Upper lobe of left lung (tissue), 6 donors: ENCODE measurements at regions not wholly inside any gene's neighbourhood (a gene's known extent, or its start where the extent isn't known, plus 50 kb on each side); places are given as distances from the start of the nearest gene placed in this dataset.

Experiments used
- ATAC-seq, 2 donors: fragments of 200-7000 bp; cut with Tn5 transposase; one replicate each; pipeline ENCODE4 v1.9.1; 2022; ENCODE audit warnings: mild to moderate bottlenecking in 2 of 2, moderate library complexity in 2 of 2; ENCODE audit not compliant: low FRiP score in 2 of 2
- DNase-seq, 2 donors: peaks; one replicate each; pipeline ENCODE4 v3.0.0-alpha.2; 2019 to 2020
- H3K27ac ChIP-seq, 4 donors: fragments of 200-600 bp; sonication (generic); one replicate each; pipeline ENCODE4 v1.5.1; 2016 to 2019
- H3K27me3 ChIP-seq, 4 donors: fragments of 200-600 bp; sonication (generic); one replicate each; pipeline ENCODE4 v1.5.1; 2017 to 2019
- H3K36me3 ChIP-seq, 4 donors: fragments of 200-600 bp; sonication (generic); one replicate each; pipeline ENCODE4 v1.5.1; 2016 to 2019
- H3K4me1 ChIP-seq, 4 donors: fragments of 200-600 bp; sonication (generic); one replicate each; pipeline ENCODE4 v1.5.1; 2018 to 2019
- H3K4me3 ChIP-seq, 4 donors: fragments of 200-600 bp; sonication (generic); one replicate each; pipeline ENCODE4 v1.5.1; 2017 to 2019; ENCODE audit warnings: mild to moderate bottlenecking in 2 of 4, moderate library complexity in 1 of 4
- H3K9me3 ChIP-seq, 4 donors: fragments of 200-600 bp; sonication (generic); one replicate each; pipeline ENCODE4 v1.5.1; 2018 to 2019
- EP300 ChIP-seq, 4 donors: sonication (generic); formaldehyde crosslinking; IDR thresholded peaks; one replicate each; pipeline ENCODE4 v1.5.1; 2017; ENCODE audit warnings: antibody characterized with exemption in 4 of 4, control low read depth in 2 of 4
- POLR2A ChIP-seq, 4 donors: fragments of 450-650 bp; IDR thresholded peaks; one replicate each; pipeline ENCODE4 v1.5.1; 2016 to 2017; ENCODE audit warnings: antibody characterized with exemption in 4 of 4, mild to moderate bottlenecking in 2 of 4
- POLR2AphosphoS5 ChIP-seq, 2 donors: sonication (generic); formaldehyde crosslinking; IDR thresholded peaks; one replicate each; pipeline ENCODE4 v1.5.1; 2017; ENCODE audit warnings: antibody characterized with exemption in 2 of 2
- WGBS, 2 donors: methylation state at CpG; one replicate each; pipeline ENCODE4 v1.1.5; 2017 to 2018; 5-methylcytosine and 5-hydroxymethylcytosine counted together
- TF ChIP-seq, protein P1 (sequence below), 6 experiments: fragments of 450-650 bp in 4 of 6; fragments of 200-600 bp in 2 of 6; sonication (generic) in 2 of 6; IDR thresholded peaks; one replicate each; pipeline ENCODE4 v1.5.1; 2016 to 2019; ENCODE audit warnings: antibody characterized with exemption in 6 of 6
- donor health status: DM: no; HTN: no; CAD: no; lungs with moderate emphysema.
- donor health status: DM: no; HTN: yes; CAD: no; lungs with severe emphysema.

DNA sequence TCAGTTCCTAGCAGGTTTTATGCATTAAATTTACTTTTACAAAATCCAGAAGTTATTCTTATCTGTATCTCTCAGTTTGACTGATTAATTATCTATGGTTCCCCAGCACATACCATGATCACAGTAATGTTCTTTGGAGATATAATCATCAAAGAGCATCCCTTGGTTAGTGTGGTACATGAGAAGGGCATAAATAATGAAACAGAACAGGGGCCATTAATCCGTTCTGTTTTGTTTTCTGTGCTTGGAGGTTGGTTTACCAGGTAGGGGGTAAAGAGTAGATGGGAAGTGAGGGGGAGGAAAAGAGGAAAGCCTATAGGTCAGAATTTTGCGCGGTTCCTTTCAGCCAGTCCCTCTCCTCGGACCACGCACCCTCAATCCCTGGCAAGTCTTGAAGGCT, 718.7 kb upstream of the TENM3 start:
- 82 to 83% methylated on average over 5 of the region's 5 CpGs for WGBS, 2 donors
- no peaks in the 10 kb centered on the region for H3K27me3 ChIP-seq
- ATAC-seq (no peak), DNase-seq (no peak)
- TF ChIP-seq POLR2A (IDR thresholded peaks at IDR 0.05) (no peak), POLR2AphosphoS5 (IDR thresholded peaks at IDR 0.05) (no peak), EP300 (IDR thresholded peaks at IDR 0.05) (no peak)
- TF ChIP-seq, protein P1, sequence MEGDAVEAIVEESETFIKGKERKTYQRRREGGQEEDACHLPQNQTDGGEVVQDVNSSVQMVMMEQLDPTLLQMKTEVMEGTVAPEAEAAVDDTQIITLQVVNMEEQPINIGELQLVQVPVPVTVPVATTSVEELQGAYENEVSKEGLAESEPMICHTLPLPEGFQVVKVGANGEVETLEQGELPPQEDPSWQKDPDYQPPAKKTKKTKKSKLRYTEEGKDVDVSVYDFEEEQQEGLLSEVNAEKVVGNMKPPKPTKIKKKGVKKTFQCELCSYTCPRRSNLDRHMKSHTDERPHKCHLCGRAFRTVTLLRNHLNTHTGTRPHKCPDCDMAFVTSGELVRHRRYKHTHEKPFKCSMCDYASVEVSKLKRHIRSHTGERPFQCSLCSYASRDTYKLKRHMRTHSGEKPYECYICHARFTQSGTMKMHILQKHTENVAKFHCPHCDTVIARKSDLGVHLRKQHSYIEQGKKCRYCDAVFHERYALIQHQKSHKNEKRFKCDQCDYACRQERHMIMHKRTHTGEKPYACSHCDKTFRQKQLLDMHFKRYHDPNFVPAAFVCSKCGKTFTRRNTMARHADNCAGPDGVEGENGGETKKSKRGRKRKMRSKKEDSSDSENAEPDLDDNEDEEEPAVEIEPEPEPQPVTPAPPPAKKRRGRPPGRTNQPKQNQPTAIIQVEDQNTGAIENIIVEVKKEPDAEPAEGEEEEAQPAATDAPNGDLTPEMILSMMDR (IDR thresholded peaks at IDR 0.05) = no peak
- no peaks in the 10 kb centered on the region for H3K4me1 ChIP-seq
- H3K9me3 ChIP-seq = no peaks in the 10 kb centered on the region
- no peaks in the 10 kb centered on the region for H3K36me3 ChIP-seq
- H3K4me3 ChIP-seq = no peak overlapping the region
- no peak overlapping the region for H3K27ac ChIP-seq

DNA sequence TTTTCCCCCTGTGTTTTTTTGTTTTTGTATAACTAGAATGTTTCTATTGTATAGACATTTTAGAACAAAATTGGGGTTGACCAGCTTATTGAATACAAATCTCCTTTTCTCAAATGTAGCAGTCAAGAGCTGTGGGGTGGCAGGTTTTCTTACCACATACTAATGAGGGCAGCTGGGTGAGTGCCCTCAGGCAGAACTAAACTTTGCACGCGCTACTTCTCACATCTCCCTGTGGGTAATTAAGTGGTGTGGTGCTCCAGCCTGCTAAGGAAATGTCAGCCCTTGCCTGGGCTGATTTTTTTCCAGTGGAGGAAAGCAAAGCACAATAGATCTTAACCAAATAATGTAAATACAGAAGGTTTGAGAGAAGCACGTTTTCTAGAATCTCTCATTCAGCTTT, 717.6 kb upstream of the TENM3 start:
- no peaks in the 10 kb centered on the region for H3K27me3 ChIP-seq
- no peak overlapping the region for H3K27ac ChIP-seq
- TF ChIP-seq, protein P1 (IDR thresholded peaks at IDR 0.05) = no peak
- TF ChIP-seq POLR2AphosphoS5 (IDR thresholded peaks at IDR 0.05) (no peak), POLR2A (IDR thresholded peaks at IDR 0.05) (no peak), EP300 (IDR thresholded peaks at IDR 0.05) (no peak)
- H3K9me3 ChIP-seq = no peaks in the 10 kb centered on the region
- no peak overlapping the region for H3K4me3 ChIP-seq
- ATAC-seq (no peak), DNase-seq (no peak)
- no peaks in the 10 kb centered on the region for H3K36me3 ChIP-seq
- 24 to 29% methylated on average over 3 of the region's 3 CpGs for WGBS, 2 donors
- H3K4me1 ChIP-seq = no peaks in the 10 kb centered on the region

DNA sequence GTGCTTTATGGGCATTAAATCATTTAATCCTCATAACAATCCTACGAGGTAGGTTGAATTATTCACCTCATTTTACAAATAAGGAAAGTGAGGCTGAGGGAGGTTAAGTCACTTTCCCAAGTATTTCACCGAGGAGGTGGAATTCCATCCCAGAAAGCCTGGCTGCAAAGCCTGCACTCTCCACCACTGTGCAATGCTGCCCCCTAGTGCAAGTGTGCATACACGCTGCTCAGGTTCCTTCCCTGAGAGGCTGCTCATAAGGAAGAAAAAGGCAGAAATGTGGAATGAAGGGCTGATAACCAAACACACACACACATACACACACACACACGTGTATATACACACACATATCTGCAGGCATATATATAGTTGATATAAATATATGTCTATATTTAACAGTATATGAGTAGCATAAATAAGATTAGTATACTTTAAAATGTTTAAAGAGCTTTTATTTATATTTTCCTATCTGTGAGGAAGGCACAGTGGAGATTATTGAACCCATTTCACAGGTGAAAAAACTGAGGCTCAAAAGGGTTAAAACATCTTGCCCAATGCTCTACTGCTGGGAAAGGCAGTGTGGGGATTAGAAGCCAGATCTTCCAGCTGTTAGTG, 714.5 kb upstream of the TENM3 start:
- no peak for TF ChIP-seq POLR2AphosphoS5 (IDR thresholded peaks at IDR 0.05)
- no peak for TF ChIP-seq POLR2A (IDR thresholded peaks at IDR 0.05)
- TF ChIP-seq, protein P1 (IDR thresholded peaks at IDR 0.05) = peak; percentile 24 to 74 (median 48)
- no peaks in the 10 kb centered on the region for H3K9me3 ChIP-seq
- no peaks in the 10 kb centered on the region for H3K36me3 ChIP-seq
- no peaks in the 10 kb centered on the region for H3K27me3 ChIP-seq
- 4 to 5% methylated on average over 4 of the region's 4 CpGs for WGBS, 2 donors
- H3K4me1 ChIP-seq = no peaks in the 10 kb centered on the region
- H3K27ac ChIP-seq = no peak overlapping the region
- ATAC-seq = peak; percentile 81 to 88
- DNase-seq = peak in 1 of 2 donors; percentile 51
- no peak overlapping the region for H3K4me3 ChIP-seq

DNA sequence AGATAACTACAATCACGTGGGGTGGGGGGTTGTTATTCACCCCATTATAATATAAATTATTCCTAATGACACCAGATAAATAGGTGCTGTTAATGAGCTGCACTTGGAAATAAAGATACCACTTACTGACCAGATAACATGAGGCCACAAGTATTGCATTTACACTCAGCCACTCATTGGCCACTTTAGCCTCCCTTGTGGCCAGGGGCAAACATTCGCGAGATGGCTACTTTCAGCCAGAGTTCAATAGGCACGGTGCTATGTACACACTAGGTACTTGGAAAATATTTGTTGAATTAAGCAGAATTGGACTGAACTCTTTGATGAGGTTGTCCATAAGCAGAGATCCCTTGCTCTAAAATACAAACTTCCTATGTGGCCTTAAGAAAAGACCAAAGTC, 713.7 kb upstream of the TENM3 start:
- TF ChIP-seq EP300 (IDR thresholded peaks at IDR 0.05) (no peak), POLR2A (IDR thresholded peaks at IDR 0.05) (no peak), POLR2AphosphoS5 (IDR thresholded peaks at IDR 0.05) (no peak)
- TF ChIP-seq, protein P1 (IDR thresholded peaks at IDR 0.05) = no peak
- Histone ChIP-seq H3K4me3 (no peak overlapping the region), H3K36me3 (no peaks in the 10 kb centered on the region), H3K27ac (no peak overlapping the region), H3K9me3 (no peaks in the 10 kb centered on the region), H3K27me3 (no peaks in the 10 kb centered on the region), H3K4me1 (no peaks in the 10 kb centered on the region)
- DNase-seq (no peak), ATAC-seq (no peak)
- 38 to 39% methylated on average over 4 of the region's 4 CpGs for WGBS, 2 donors

DNA sequence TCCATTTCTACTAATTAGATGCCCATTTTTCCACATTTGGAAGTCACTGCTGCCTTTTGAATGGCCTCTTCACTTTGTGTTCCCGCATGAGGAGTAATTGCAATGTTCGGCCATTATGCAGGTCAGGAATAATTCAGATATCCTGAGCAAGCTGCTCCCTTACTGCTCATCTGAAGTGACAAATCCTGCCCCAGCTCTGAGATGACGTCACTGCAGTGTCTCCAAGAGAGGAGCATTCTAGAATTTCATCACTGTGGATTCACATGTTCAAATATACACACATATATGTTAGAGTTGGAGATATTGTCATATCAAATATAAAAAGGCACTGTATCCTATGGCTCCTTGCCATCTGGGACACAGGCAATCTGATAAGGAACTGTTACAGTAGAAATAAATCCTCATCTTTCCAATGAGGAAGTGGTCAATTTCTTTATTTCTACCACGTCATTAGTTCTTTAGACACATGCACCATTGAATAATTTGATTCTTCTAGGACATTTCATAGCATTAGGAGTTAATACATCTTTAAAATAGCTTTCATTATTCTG, 706.9 kb upstream of the TENM3 start:
- whole genome bisulfite sequencing, 2 donors = 69 to 81% methylated on average over 4 of the region's 4 CpGs
- no peak overlapping the region for H3K4me3 ChIP-seq
- no peak overlapping the region for H3K27ac ChIP-seq
- no peak for TF ChIP-seq POLR2AphosphoS5 (IDR thresholded peaks at IDR 0.05)
- no peak for TF ChIP-seq EP300 (IDR thresholded peaks at IDR 0.05)
- no peak for TF ChIP-seq POLR2A (IDR thresholded peaks at IDR 0.05)
- TF ChIP-seq, protein P1 (IDR thresholded peaks at IDR 0.05) = no peak
- DNase-seq (no peak), ATAC-seq (no peak)
- H3K9me3 ChIP-seq = no peaks in the 10 kb centered on the region
- no peaks in the 10 kb centered on the region for H3K27me3 ChIP-seq
- no peaks in the 10 kb centered on the region for H3K4me1 ChIP-seq
- H3K36me3 ChIP-seq = no peaks in the 10 kb centered on the region
